Breast epithelium (tissue), 4 donors: ENCODE measurements at regions not wholly inside any gene's neighbourhood (a gene's known extent, or its start where the extent isn't known, plus 50 kb on each side); places are given as distances from the start of the nearest gene placed in this dataset.

Experiments
- DNase-seq, 2 donors: peaks; one replicate each; pipeline ENCODE4 v3.0.0-alpha.2; 2019; ENCODE audit warnings: low spot score in 2 of 2
- H3K27ac ChIP-seq, 2 donors: fragments of 200-600 bp; sonication (generic) in 1 of 2; one replicate each; pipeline ENCODE4 v1.5.1; 2016 to 2019; ENCODE audit warnings: mild to moderate bottlenecking in 1 of 2
- H3K27me3 ChIP-seq, 2 donors: fragments of 200-600 bp; sonication (generic) in 1 of 2; one replicate each; pipeline versions ENCODE4 v1.5.1 to v1.6.0; 2017 to 2019; ENCODE audit warnings: control low read depth in 1 of 2, mild to moderate bottlenecking in 1 of 2
- H3K36me3 ChIP-seq: fragments of 200-600 bp; one replicate; pipeline ENCODE4 v1.5.1; 2019
- H3K4me1 ChIP-seq, 2 donors: fragments of 200-600 bp; sonication (generic); one replicate each; pipeline ENCODE4 v1.5.1; 2016 to 2019; ENCODE audit warnings: control low read depth in 1 of 2
- H3K4me3 ChIP-seq, 3 donors: fragments of 200-600 bp; sonication (generic); 1 replicate in 2 of 3; 2 replicates in 1 of 3; pipeline ENCODE4 v1.5.1; 2016 to 2019; ENCODE audit warnings: mild to moderate bottlenecking in 3 of 3, moderate library complexity in 2 of 3
- H3K9me3 ChIP-seq, 2 donors: fragments of 200-600 bp; sonication (generic) in 1 of 2; one replicate each; pipeline ENCODE4 v1.5.1; 2016 to 2019; ENCODE audit warnings: control low read depth in 1 of 2
- POLR2A ChIP-seq: fragments of 450-650 bp; IDR thresholded peaks from one replicate; pipeline ENCODE4 v1.6.1; 2016; ENCODE audit warnings: antibody characterized with exemption, mild to moderate bottlenecking, moderate library complexity
- POLR2AphosphoS5 ChIP-seq, 3 donors: sonication (generic); formaldehyde crosslinking; IDR thresholded peaks; one replicate each; pipeline ENCODE4 v1.6.1; 2017; ENCODE audit warnings: antibody characterized with exemption in 3 of 3
- intact Hi-C: fragments of 100-400 bp; cut with DNase I; formaldehyde crosslinking; loops from one replicate; pipeline ENCODE4 v1.15.1; 2023; ENCODE audit warnings: low total_unique reads
- TF ChIP-seq, protein P1 (sequence below), 3 donors: fragments of 450-650 bp; IDR thresholded peaks; one replicate each; pipeline ENCODE4 v1.5.1; 2016 to 2017; ENCODE audit warnings: antibody characterized with exemption in 3 of 3, mild to moderate bottlenecking in 3 of 3, moderate library complexity in 3 of 3

DNA sequence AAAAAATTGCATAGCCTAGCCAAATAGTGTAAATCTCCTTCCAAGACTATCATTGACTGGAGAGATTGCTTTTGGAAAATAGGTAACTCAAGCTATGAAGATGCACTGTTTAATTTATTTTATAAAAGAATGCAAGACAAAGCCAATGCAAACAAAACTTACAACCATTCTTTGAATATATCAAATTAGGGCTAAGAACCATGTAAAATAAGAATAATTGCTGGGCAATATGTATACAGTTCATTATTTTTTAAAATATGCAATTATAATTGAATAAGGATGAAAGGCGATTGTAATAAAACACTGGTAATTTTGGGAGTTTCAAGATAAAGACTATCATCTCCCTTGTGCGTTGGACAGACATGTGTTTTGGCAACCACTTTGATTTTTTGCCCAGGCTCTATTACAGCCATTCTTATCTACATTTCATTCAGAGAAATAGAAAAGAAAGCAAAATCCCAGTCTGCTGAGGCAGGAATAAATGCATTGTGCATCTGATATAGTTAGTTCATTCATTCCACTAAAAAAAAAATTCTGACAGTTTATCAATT is 242.3 kb upstream of the ROBO1 start:
- TF ChIP-seq, protein P1, sequence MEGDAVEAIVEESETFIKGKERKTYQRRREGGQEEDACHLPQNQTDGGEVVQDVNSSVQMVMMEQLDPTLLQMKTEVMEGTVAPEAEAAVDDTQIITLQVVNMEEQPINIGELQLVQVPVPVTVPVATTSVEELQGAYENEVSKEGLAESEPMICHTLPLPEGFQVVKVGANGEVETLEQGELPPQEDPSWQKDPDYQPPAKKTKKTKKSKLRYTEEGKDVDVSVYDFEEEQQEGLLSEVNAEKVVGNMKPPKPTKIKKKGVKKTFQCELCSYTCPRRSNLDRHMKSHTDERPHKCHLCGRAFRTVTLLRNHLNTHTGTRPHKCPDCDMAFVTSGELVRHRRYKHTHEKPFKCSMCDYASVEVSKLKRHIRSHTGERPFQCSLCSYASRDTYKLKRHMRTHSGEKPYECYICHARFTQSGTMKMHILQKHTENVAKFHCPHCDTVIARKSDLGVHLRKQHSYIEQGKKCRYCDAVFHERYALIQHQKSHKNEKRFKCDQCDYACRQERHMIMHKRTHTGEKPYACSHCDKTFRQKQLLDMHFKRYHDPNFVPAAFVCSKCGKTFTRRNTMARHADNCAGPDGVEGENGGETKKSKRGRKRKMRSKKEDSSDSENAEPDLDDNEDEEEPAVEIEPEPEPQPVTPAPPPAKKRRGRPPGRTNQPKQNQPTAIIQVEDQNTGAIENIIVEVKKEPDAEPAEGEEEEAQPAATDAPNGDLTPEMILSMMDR (IDR thresholded peaks at IDR 0.05) = no peak
- TF ChIP-seq POLR2A (no peak), POLR2AphosphoS5 (IDR thresholded peaks at IDR 0.05) (no peak)
- Histone ChIP-seq H3K9me3 (no peaks in the 10 kb centered on the region), H3K36me3 (no peaks in the 10 kb centered on the region), H3K27ac (no peak overlapping the region), H3K4me1 (no peaks in the 10 kb centered on the region), H3K4me3 (no peak overlapping the region), H3K27me3 (no peaks in the 10 kb centered on the region)
- no peak for DNase-seq
- intact Hi-C loops = no loop called here

DNA sequence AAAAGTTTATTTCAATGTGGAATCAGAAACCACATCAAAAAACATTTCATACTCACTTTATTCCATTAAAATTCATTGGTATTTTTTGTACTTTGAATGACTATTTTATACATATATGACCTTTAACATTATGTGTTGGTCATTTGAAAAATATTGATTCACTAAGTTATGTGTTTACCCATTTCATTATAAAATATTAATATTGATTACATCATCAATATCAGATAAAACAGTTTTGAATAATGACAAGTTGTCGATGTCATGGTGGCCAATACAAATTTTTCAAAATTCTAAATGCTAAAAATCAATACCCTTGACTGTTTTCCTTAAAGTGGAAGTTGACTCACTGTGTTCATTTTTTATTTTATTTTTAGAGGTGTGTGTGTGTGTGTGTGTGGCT is 239.7 kb upstream of the ROBO1 start:
- intact Hi-C loops = no loop called here
- Histone ChIP-seq H3K9me3 (no peaks in the 10 kb centered on the region), H3K27me3 (no peaks in the 10 kb centered on the region), H3K36me3 (no peaks in the 10 kb centered on the region), H3K4me3 (no peak overlapping the region), H3K4me1 (no peaks in the 10 kb centered on the region), H3K27ac (no peak overlapping the region)
- DNase-seq = no peak
- TF ChIP-seq, protein P1 (IDR thresholded peaks at IDR 0.05) = no peak
- TF ChIP-seq POLR2A (no peak), POLR2AphosphoS5 (IDR thresholded peaks at IDR 0.05) (no peak)

DNA sequence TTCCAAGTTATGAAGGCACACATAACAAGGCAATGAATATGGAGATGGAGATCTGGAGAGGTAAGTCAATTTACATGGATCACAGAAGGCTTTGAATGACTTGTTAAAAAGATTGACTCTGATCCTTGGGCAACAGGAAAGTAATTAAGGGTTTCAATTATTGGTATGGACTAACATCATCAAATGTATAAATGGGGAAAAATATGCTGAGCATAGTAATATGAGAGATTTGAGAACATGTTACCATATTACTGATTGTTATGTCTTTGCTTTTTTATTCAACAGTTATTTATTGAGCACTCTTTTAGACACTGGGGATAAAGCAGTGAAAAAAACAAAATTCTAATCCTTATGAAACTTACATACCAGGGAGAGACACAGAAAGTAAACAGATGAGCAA is 238.5 kb upstream of the ROBO1 start:
- Histone ChIP-seq H3K27ac (no peak overlapping the region), H3K9me3 (no peaks in the 10 kb centered on the region), H3K36me3 (no peaks in the 10 kb centered on the region), H3K4me3 (no peak overlapping the region), H3K27me3 (no peaks in the 10 kb centered on the region), H3K4me1 (no peaks in the 10 kb centered on the region)
- no peak for TF ChIP-seq POLR2A
- no peak for TF ChIP-seq POLR2AphosphoS5 (IDR thresholded peaks at IDR 0.05)
- TF ChIP-seq, protein P1 (IDR thresholded peaks at IDR 0.05) = no peak
- DNase-seq = no peak
- intact Hi-C loops = no loop called here

DNA sequence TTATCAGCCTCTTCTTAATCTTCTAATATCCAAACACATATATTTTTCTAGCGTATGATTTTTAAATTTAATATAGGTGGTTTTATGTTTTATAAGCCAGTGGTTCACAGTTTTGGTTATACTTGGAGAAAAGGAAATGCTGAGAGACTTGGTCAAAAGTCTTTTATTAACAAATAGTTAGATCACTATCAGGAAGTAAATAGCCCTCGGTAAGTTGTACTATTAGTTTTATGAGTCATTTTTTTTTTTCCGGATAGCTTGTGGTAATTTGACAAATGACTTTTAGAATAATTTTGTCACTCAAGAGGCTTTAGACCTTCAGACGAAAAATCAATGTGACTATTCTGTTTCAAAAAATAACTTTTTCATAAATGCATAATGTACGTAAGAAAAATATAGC is 232.2 kb upstream of the ROBO1 start:
- Histone ChIP-seq H3K4me1 (no peaks in the 10 kb centered on the region), H3K4me3 (no peak overlapping the region), H3K36me3 (no peaks in the 10 kb centered on the region), H3K27ac (no peak overlapping the region), H3K27me3 (no peaks in the 10 kb centered on the region), H3K9me3 (no peaks in the 10 kb centered on the region)
- TF ChIP-seq, protein P1 (IDR thresholded peaks at IDR 0.05) = no peak
- no peak for TF ChIP-seq POLR2A
- TF ChIP-seq POLR2AphosphoS5 (IDR thresholded peaks at IDR 0.05) = no peak
- no peak for DNase-seq
- intact Hi-C loops = no loop called here

DNA sequence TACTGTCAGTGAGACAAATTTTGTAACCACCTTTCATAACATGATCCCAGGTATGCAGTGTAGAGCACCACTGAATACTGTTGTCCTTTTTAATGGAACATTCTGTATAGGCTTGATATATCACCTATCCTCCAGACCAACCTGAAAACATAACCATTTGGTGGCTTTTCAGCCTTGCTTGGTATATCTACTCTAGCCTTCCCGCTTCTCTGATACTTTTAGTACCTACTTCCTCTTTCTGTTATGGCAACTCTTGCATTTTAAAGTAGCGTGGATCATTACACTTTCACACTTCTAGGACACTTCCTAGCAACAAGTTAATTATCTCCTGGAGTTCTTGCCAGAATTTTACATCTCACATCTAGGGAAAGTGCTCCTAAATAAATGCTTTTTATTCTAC is 226.6 kb upstream of the ROBO1 start:
- no peaks in the 10 kb centered on the region for H3K36me3 ChIP-seq
- no peak for DNase-seq
- no peaks in the 10 kb centered on the region for H3K4me1 ChIP-seq
- H3K9me3 ChIP-seq = no peaks in the 10 kb centered on the region
- no peak overlapping the region for H3K4me3 ChIP-seq
- intact Hi-C loops = no loop called here
- H3K27me3 ChIP-seq = no peaks in the 10 kb centered on the region
- TF ChIP-seq POLR2AphosphoS5 (IDR thresholded peaks at IDR 0.05) (no peak), POLR2A (no peak)
- TF ChIP-seq, protein P1 (IDR thresholded peaks at IDR 0.05) = no peak
- no peak overlapping the region for H3K27ac ChIP-seq
